ENCODE measurements at regions not wholly inside any gene's neighbourhood (a gene's known extent, or its start where the extent isn't known, plus 50 kb on each side); places are given as distances from the start of the nearest gene placed in this dataset.
"Not testable (repeated sequence)": the region's sequence is repeated elsewhere in the genome, so short reads cannot be mapped to it uniquely, and the experiment has no call there.

GRCh38 chr4:38279650-38280322 is 319.6 kb downstream of the PTTG2 start:
- no peak for DNase-seq (ENCODE audit: low read depth)

- DNase-seq (ENCODE audit: low read depth) = no peak
These were observed 320.1 kb downstream of the PTTG2 start for GRCh38 chr4:38280323-38280706.

GRCh38 chr4:38281371-38282071 is 321.3 kb downstream of the PTTG2 start:
- DNase-seq (ENCODE audit: low read depth) = peak; percentile 4

GRCh38 chr4:38283724-38284123 is 323.5 kb downstream of the PTTG2 start:
- DNase-seq (ENCODE audit: low read depth) = no peak

- DNase-seq (ENCODE audit: low read depth) = no peak
These were observed 324.3 kb downstream of the PTTG2 start for GRCh38 chr4:38284294-38285030.

GRCh38 chr4:38287101-38287851 is 327.1 kb downstream of the PTTG2 start:
- DNase-seq (ENCODE audit: low read depth) = no peak

GRCh38 chr4:38289553-38289952 is 329.4 kb downstream of the PTTG2 start:
- no peak for DNase-seq (ENCODE audit: low read depth)

GRCh38 chr4:38290366-38290765 is 330.2 kb downstream of the PTTG2 start:
- DNase-seq (ENCODE audit: low read depth) = peak; percentile 56

GRCh38 chr4:38290914-38291313 is 330.7 kb downstream of the PTTG2 start:
- DNase-seq (ENCODE audit: low read depth) = no peak

- DNase-seq (ENCODE audit: low read depth) = no peak
These were observed 332.3 kb downstream of the PTTG2 start for GRCh38 chr4:38292529-38292928.

- no peak for DNase-seq (ENCODE audit: low read depth)
These were observed 334.0 kb downstream of the PTTG2 start for GRCh38 chr4:38294238-38294637.

- DNase-seq (ENCODE audit: low read depth) = no peak
These were observed 336.9 kb downstream of the PTTG2 start for GRCh38 chr4:38297061-38297460.

GRCh38 chr4:38298868-38299713 is 338.9 kb downstream of the PTTG2 start:
- DNase-seq (ENCODE audit: low read depth) = no peak

GRCh38 chr4:38302910-38303309 is 342.7 kb downstream of the PTTG2 start:
- DNase-seq (ENCODE audit: low read depth) = no peak

- DNase-seq (ENCODE audit: low read depth) = not testable (repeated sequence)
These were observed 344.3 kb downstream of the PTTG2 start for GRCh38 chr4:38304460-38304859.

- DNase-seq (ENCODE audit: low read depth) = no peak
These were observed 346.4 kb downstream of the PTTG2 start for GRCh38 chr4:38306482-38307071.

GRCh38 chr4:38308728-38309311 is 348.6 kb downstream of the PTTG2 start:
- DNase-seq (ENCODE audit: low read depth) = peak; percentile 76

- DNase-seq (ENCODE audit: low read depth) = no peak
These were observed 349.3 kb downstream of the PTTG2 start for GRCh38 chr4:38309471-38309870.

- DNase-seq (ENCODE audit: low read depth) = no peak
These were observed 350.3 kb downstream of the PTTG2 start for GRCh38 chr4:38310446-38311043.

- no peak for DNase-seq (ENCODE audit: low read depth)
These were observed 351.4 kb downstream of the PTTG2 start for GRCh38 chr4:38311495-38312126.

Measured in ELR (cell line).